ENCODE measurements at regions not wholly inside any gene's neighbourhood (a gene's known extent, or its start where the extent isn't known, plus 50 kb on each side); places are given as distances from the start of the nearest gene placed in this dataset.

DNA sequence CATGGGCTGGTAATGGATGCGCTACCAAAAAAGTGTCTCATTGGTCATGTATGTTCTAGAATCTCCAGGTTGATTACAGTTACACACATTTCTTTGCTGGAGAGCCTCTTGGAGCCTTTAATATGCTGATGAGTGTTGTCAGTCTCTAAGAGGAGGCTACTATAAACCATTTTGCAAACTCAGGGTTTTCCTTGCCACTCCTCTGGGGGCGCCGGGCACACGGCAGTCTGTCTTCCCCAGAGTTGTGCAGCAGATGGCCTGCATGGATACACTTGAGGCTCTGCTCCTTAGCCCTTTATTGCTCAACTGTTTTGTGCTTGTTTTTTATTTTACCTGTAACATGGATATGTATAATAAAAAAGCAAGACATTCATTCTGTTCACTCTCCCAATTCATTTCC lies 196.5 kb downstream of the ACTR3B start:
- TF ChIP-seq, protein P1, sequence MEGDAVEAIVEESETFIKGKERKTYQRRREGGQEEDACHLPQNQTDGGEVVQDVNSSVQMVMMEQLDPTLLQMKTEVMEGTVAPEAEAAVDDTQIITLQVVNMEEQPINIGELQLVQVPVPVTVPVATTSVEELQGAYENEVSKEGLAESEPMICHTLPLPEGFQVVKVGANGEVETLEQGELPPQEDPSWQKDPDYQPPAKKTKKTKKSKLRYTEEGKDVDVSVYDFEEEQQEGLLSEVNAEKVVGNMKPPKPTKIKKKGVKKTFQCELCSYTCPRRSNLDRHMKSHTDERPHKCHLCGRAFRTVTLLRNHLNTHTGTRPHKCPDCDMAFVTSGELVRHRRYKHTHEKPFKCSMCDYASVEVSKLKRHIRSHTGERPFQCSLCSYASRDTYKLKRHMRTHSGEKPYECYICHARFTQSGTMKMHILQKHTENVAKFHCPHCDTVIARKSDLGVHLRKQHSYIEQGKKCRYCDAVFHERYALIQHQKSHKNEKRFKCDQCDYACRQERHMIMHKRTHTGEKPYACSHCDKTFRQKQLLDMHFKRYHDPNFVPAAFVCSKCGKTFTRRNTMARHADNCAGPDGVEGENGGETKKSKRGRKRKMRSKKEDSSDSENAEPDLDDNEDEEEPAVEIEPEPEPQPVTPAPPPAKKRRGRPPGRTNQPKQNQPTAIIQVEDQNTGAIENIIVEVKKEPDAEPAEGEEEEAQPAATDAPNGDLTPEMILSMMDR (IDR thresholded peaks at IDR 0.05; ENCODE audit: low read depth, low read length, missing input control), result no peak
- TF ChIP-seq, protein P2, sequence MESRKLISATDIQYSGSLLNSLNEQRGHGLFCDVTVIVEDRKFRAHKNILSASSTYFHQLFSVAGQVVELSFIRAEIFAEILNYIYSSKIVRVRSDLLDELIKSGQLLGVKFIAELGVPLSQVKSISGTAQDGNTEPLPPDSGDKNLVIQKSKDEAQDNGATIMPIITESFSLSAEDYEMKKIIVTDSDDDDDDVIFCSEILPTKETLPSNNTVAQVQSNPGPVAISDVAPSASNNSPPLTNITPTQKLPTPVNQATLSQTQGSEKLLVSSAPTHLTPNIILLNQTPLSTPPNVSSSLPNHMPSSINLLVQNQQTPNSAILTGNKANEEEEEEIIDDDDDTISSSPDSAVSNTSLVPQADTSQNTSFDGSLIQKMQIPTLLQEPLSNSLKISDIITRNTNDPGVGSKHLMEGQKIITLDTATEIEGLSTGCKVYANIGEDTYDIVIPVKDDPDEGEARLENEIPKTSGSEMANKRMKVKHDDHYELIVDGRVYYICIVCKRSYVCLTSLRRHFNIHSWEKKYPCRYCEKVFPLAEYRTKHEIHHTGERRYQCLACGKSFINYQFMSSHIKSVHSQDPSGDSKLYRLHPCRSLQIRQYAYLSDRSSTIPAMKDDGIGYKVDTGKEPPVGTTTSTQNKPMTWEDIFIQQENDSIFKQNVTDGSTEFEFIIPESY (IDR thresholded peaks at IDR 0.05), result no peak
- TF ChIP-seq YY1 (IDR thresholded peaks at IDR 0.05) (no peak), TAF1 (conservative IDR thresholded peaks at IDR 0.05) (no peak), FOXA1 (IDR thresholded peaks at IDR 0.05) (no peak), EGR1 (IDR thresholded peaks at IDR 0.05; ENCODE audit: low read depth in 2 of 2) (no peak), NR2F2 (IDR thresholded peaks at IDR 0.05) (no peak)
- TF ChIP-seq, protein P3, sequence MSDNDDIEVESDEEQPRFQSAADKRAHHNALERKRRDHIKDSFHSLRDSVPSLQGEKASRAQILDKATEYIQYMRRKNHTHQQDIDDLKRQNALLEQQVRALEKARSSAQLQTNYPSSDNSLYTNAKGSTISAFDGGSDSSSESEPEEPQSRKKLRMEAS (IDR thresholded peaks at IDR 0.05), result no peak

Measured in liver (tissue), 3 donors.